ENCODE measurements at regions not wholly inside any gene's neighbourhood (a gene's known extent, or its start where the extent isn't known, plus 50 kb on each side); places are given as distances from the start of the nearest gene placed in this dataset.

DNA sequence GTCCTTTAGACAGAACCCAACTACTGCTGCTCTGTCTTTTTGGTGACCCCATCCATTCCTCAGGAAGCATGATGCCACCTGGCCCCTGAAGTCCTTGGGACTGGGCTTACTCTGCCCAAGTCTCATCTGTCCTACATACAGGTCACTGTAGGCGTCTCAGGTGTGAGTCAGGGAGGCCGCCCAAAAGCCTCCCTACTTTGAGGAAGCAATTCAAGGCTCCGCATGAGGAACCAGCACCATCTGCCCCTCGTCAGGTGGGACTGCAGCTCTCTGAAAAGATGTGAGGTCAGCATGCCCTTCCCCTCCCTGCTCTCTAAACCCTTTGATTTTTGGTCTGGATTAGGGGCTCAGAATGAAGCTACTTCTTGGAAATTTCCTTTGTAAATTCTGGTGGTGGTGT is 354.8 kb downstream of the CXCL12 start:
- ChIA-PET CTCF (interaction anchor here (0.6 kb wide), 1 partner anchor 391 kb away, joined by 3 read pairs; no protein-coding TSS in a partner anchor), POLR2A (ENCODE audit: low non-redundant PET) (no interaction called here)
- no peak overlapping the region for H3K27ac ChIP-seq
- TF ChIP-seq, protein P1, sequence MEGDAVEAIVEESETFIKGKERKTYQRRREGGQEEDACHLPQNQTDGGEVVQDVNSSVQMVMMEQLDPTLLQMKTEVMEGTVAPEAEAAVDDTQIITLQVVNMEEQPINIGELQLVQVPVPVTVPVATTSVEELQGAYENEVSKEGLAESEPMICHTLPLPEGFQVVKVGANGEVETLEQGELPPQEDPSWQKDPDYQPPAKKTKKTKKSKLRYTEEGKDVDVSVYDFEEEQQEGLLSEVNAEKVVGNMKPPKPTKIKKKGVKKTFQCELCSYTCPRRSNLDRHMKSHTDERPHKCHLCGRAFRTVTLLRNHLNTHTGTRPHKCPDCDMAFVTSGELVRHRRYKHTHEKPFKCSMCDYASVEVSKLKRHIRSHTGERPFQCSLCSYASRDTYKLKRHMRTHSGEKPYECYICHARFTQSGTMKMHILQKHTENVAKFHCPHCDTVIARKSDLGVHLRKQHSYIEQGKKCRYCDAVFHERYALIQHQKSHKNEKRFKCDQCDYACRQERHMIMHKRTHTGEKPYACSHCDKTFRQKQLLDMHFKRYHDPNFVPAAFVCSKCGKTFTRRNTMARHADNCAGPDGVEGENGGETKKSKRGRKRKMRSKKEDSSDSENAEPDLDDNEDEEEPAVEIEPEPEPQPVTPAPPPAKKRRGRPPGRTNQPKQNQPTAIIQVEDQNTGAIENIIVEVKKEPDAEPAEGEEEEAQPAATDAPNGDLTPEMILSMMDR (conservative IDR thresholded peaks at IDR 0.05; ENCODE audit: low read depth), result no peak
- no peak for DNase-seq (ENCODE audit: low spot score)

DNA sequence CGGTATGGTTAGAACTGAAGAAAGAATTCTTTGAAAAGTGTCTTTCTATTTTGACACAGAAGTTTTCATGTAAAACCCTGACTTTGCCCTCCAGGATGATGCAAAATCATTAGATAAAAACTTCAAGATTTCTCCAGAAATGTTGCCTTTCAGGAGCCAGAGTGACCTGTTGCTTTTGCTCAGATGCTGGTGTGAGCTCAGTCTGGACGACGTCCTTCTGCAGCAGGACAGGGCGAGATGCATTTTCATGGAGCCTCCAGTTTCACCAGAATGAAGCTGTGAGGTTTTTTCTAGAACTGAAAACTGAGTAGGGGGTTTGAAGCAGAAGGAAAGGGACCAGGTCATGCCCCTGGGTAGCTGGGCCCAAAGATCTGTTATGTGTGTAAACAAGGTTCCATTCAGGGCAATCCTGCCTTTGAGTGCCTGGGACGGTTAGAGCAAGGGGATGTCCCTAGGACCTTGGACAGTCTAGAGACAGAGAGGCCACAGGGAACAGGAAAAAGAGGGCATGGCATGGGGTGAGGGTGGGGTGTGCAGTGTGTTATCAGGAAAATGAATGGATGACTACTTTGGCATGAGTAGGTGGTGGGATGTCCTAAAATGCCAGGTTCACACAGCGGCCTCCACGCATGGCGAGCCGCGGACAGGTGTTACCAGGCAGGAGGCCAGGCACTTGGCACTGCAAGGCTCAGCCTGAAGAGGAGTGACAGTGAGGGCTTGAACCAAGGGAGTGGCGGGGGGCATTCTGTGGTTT is 356.3 kb downstream of the CXCL12 start:
- no peak overlapping the region for H3K27ac ChIP-seq
- ChIA-PET CTCF (interaction anchor here (0.6 kb wide), 1 partner anchor 180 kb away, joined by 4 read pairs; no protein-coding TSS in a partner anchor), POLR2A (ENCODE audit: low non-redundant PET) (no interaction called here)
- TF ChIP-seq, protein P1 (conservative IDR thresholded peaks at IDR 0.05; ENCODE audit: low read depth), result no peak
- DNase-seq (ENCODE audit: low spot score), result no peak

GRCh38 chr10:44024356-44025116 is 360.4 kb downstream of the CXCL12 start:
- POLR2A ChIA-PET (ENCODE audit: low non-redundant PET), result no interaction called here
- CTCF ChIA-PET, result no interaction called here
- H3K27ac ChIP-seq, result no peak overlapping the region
- no peak for DNase-seq (ENCODE audit: low spot score)
- TF ChIP-seq, protein P1 (conservative IDR thresholded peaks at IDR 0.05; ENCODE audit: low read depth), result no peak

DNA sequence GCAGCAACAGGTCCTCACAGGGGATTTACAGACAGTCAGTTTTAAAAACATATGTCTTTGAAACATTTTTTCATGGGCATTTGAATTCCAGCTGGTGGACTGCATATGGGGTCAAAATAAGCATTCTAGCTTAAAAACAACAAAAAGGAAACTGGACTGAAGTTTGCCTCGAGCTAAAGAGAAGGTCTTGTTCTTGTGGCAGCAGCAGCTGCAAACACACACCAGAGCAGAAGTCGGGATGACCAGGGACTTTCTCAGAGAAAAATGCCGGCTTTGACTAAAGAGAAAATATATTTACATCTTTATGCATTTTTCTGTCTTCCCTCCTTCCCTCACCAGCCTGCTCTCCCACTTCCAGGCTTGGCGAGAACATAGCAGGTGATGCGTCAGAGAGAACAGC is 361.4 kb downstream of the CXCL12 start:
- TF ChIP-seq, protein P1 (conservative IDR thresholded peaks at IDR 0.05; ENCODE audit: low read depth), result no peak
- ChIA-PET POLR2A (ENCODE audit: low non-redundant PET) (no interaction called here), CTCF (no interaction called here)
- H3K27ac ChIP-seq, result no peak overlapping the region
- DNase-seq (ENCODE audit: low spot score), result no peak

DNA sequence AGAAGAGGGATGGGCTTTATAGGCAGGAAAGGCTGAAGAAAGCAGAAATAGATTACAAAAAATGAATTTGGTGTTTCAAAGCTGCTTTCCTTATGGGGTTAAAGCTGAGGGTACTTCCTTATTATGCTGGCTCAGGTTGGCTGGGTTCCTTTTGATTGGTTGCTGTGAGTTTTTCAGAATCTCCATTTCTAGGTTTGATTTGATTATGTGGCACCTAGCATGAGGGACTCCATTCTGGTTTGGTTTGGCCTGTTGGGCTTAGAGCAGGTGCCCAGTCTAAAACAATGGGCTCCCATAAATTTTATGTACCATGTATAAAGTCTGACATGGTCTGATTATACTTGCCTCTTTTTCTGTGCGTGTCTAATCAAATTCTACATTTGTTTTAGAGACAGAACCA is 362.7 kb downstream of the CXCL12 start:
- CTCF ChIA-PET, result no interaction called here
- H3K27ac ChIP-seq, result no peak overlapping the region
- POLR2A ChIA-PET (ENCODE audit: low non-redundant PET), result no interaction called here
- TF ChIP-seq, protein P1 (conservative IDR thresholded peaks at IDR 0.05; ENCODE audit: low read depth), result no peak
- no peak for DNase-seq (ENCODE audit: low spot score)

GRCh38 chr10:44020322-44021111 is 364.4 kb downstream of the CXCL12 start:
- no peak for DNase-seq (ENCODE audit: low spot score)
- POLR2A ChIA-PET (ENCODE audit: low non-redundant PET), result no interaction called here
- TF ChIP-seq, protein P1 (conservative IDR thresholded peaks at IDR 0.05; ENCODE audit: low read depth), result no peak
- CTCF ChIA-PET, result no interaction called here
- no peak overlapping the region for H3K27ac ChIP-seq
